HG02870 (cell line): ENCODE measurements at regions not wholly inside any gene's neighbourhood (a gene's known extent, or its start where the extent isn't known, plus 50 kb on each side); places are given as distances from the start of the nearest gene placed in this dataset.
A peak's percentile ranks its signal among the peaks of the same experiment; 100 is the strongest.

Source experiments
- ATAC-seq: cut with Tn5 transposase; IDR thresholded peaks from one replicate; pipeline ENCODE4 v1.9.1; 2021; ENCODE audit warnings: mild to moderate bottlenecking, moderate library complexity; ENCODE audit not compliant: unreplicated experiment

DNA sequence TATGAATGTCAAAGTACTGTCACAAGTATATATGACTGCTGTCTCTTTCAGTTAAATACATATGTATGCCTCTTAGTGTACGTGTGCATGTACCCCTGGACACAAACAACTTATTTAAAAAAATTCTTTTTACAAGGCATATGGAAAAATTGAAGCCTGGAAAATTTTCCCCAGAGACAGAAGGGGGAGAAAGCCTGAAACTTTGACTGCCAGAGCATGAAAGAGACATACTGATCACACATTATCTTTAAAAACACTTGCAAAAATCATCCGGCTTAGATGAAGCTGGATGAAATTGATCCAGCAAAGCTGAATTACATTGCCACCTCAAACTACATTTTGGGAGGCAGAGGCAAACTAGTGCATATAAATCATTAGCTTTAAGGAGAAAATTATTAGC, 88.0 kb upstream of the NFIB start:
- no peak for ATAC-seq

DNA sequence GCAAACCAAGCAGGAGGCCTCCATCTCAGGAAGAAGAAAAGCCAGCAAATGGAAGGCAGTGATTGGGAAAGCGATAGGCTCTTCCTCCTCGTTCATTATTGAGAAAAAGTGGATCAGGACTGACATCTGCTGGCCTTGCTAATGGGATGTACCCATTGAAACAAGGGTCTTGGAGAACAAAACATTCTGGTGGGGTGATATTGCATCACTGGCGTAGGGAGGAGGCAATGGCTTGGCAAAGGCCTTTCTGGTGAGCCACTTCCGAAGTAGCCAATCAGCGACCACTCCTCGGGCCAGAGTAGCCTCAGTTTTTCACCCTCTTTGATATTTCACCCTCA, 86.7 kb upstream of the NFIB start:
- no peak for ATAC-seq

DNA sequence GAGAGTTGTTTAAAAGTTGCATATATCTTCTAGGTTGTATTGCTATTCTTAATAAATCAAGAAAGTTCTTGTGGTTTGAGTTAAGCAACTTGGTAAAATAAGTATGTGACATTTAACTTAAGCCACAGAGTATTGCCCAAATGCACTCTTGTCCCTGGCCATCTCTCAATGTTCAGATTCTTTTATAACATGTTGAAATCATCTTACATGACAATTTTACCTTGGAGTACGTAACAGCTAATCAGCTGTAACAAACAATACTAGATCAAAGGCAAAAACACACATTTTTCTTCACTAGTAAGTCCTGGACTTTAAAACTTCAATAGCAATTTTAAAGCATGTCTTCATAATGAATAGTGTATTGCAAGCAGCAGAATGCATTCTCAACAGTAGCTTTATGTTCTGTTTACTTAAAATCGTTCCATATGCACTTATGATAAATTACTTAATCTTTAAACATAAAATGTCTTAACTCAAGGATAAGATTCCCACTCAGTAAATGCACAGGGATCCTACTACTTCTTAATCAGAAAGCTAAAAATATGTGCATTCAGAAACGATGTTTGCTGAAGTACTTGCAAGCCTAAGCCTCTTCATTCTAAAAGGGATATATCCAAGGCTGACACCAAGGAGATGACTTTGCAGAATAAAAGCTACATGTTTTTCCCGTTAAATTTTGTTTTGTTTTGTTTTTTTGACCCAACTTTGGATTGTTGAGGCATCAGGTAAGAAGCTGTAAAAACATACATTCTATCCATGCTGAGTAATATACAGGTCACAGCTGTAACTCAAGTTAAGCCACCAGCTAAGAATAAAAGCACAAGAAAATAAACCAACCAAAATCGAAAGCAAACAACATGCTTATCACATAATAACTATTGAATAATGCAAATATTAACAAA, 86.1 kb upstream of the NFIB start:
- ATAC-seq: no peak

DNA sequence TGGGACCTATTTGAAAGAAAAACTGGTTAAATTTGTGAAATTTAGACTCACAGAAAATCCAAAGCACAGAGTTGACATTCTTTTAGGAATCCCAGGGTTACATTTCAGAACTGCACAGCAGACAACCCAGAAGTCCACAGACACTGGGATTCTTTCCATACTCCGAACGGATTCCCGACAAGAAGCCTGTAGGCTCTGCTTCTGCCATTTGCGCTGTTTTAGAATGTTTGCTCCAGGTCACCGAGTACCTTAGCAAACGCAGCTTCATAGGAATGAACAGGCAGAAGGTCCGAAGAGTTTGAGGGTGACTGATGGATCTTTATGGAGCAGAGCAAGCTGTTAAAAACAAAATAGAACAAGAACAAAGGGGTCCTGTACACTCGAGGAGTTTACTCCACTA, 84.5 kb upstream of the NFIB start:
- no peak for ATAC-seq

DNA sequence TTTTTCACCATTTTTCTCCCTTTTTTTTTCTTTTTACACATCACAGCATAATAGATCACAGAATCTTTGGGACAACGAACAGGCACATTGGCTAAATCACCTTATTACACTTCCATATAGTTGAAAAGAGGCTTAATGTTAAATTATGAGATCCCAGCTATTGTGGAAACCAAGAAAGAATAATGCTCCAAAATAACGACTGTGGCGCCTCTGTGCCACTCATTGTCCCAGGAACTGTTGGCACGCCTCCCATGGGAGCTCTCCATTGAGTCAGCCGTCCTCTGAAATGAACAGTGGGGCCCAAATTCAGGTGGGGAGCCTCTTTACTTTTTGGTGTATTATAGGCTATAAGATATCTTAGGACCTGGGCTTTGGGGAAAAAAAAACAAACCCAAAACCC, 82.2 kb upstream of the NFIB start:
- no peak for ATAC-seq

DNA sequence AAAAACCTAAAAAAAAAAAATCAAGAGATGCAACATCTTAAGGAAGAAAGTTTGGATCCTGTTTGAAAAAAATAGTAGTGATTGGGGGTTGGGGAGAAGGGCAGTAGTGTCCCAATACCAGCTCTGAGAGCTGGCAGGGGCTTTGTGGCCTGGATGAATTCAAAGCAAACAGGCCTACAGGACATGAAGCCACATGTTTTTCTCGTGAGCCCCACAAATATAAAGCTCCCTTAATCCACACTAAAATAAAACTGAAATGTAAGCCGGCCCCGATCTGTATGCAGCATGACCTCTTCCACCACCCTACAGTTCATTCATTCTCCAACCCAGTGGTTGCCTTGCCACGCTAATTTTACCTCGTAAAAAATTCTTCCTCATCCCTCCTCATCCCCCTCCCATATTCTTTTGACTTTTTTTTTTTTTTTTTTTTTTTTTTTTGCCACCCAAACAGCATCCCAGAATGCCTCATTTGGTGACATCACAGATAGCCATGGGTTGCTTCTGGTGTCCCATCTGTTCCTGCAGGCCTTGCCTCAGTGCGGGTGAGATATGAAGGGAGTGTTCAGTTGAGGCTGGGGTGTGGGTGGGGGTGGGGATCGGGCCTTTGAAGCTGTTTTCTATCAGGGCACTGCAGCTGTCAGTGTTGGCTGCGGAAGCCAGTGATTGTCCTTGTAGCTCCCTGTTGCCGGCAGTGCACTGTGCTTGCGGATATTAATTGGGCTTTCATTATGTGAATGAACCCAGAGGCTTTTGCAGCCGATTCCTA, 81.6 kb upstream of the NFIB start:
- ATAC-seq: no peak

DNA sequence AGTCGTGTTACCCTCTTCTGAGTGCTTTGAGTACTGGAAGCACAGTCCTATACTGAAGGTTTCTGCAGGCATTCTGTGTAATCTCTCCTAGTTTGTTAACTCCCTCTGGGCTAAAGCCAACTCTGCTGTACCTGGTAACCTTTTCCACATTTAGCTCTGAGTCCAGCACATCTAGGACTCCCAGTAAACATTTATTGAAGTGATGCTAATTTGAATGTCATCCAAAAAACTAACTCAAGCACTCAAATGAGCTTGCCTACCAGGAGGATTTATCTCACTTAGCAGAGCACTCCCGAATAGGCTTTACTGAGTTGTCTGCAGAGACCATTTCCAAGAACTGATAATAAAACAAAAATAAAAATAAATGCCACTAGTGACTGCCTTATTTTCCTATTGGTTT, 79.5 kb upstream of the NFIB start:
- no peak for ATAC-seq

DNA sequence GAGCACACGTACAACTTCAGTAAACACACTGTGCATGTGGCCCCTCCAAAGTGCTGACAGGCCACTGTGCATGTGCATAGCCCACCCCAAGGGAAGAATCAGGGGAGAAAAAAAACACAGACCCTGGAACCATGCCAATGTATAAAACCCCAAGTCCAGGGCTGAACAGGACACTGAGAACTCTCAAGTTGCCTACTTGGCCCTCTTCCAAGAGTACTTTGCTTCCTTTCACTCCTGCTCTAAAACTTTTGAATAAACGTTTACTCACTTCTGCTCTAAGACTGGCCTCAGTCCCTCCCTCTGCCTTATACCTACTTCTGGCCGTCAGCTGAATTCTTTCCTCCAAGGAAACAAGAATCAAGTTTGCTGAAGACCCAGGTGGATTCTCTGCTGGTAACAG, 77.7 kb upstream of the NFIB start:
- ATAC-seq: no peak

DNA sequence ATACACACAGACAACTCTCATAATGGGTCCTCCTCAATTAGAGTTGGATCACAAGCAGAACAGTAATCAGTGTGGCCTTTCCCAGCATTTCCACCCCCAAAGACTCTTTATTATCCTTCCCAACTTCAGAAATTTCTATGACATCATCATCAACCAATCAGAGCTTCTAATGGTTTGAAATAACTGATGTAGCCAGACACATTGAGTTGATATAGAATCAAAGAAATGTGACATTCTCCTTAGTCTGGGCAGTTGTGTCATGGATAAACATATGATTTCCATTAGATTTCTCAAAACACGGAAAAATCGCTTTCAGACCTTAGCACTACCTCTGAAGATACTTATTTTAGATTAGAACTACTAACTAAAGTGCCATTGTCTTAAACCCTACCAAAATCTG, 75.7 kb upstream of the NFIB start:
- ATAC-seq: no peak

DNA sequence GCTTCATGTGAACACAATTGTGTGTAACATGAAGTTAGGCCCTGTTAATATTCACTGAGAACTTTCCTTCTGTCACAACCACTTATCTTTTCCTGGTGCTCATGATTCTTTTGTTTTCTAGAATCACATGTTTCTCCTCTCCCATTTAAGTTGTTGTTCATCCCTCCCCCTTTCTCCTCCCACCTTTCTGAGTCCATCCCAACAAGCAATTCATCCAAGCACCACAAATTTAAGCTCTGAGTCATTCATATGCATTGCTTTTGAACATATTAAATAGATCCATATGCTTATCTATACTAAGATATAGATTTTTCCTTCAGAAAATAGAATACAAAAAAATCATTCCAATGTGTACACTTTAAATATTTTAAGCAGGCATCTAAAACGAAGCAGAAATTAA, 75.2 kb upstream of the NFIB start:
- no peak for ATAC-seq

DNA sequence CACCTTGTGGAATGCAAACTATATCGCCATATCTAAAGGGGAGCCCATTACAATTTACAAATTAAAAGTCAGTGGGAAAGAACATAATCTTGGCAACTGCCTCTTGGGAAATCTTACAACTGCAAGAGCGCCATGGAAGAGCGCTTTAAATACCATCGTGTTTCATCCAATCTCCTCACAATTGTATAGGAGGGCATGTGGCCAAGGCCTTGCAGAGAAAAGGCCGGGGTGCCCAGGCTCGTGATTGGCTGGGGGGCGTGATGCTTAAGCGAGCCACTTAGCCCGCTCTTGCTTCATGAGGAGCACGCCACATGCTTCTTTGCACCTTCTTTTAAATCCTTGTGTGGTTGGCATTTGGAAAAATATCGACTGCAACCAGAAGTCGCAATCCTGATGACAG, 69.8 kb upstream of the NFIB start:
- ATAC-seq: no peak

DNA sequence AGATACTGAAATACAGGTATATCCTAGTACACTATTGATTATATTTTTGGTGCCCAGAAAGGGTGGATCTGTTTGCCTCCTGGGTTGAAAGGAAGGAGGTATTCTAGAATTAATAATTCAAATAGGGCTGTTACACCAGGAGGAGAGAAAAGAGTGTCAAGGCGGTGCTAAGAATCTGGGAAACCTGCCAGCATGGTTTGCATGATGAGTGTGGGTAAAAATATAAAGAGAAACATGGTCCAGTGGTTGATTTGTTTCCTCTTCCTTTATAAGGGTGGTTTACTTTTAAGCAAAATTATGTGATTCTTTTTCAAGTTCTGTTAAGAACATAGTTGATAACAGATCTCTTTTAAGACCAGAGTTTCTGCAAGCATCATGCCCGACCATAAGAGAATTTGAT, 69.4 kb upstream of the NFIB start:
- ATAC-seq: no peak

DNA sequence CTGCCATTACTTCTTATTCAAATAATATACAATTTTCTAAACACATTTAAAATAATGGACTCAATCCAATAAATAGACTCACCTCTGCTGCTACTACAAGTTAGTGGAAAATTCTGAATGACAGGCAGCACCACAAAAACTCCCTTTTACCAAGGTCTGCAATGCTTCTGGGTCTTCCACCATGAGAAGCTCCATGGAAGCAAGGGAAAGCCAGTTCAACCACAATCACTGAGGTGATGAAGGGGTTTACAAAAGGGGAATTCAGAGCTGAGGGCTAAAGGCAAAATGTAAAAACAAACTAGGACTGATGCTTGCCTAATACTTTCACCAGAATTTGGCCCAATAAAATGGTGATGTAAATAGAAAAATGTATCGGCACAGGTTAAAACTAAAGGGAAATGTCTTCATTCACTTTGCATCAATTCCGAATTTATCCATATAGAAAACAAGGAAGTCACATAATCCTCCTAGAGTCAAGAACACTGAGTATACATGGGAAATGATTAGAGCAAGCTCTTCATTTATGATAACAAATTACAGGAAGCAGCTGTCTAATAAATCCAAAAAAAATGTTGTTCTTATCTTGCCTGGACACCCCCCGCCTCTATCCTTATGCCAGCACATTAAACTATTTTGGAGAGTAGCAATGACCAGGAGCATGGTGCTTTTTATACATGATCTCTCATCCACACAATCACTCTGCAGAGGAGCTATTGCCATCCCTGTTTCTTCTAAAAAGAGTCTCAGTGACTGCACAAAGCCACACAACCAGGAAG, 66.3 kb upstream of the NFIB start:
- no peak for ATAC-seq

DNA sequence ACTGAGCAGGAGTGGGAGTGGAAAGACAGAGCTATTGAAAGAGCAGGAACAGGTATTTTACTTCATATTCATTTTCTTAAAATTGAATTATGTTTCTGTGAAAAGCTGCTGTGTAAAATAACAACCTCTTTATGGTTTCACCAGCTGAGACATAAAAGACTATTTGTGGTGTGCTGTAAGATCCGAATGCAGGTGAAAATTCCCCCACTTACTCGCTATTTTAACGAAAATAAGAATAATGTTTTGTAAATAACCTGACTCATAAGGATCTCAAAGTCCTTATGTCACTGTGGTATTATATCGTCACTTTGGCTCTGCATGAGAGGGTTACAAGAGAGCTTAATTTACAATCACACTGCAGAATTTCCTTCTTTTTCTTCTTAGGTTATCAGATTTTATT, 65.3 kb upstream of the NFIB start:
- ATAC-seq: peak; percentile 42

DNA sequence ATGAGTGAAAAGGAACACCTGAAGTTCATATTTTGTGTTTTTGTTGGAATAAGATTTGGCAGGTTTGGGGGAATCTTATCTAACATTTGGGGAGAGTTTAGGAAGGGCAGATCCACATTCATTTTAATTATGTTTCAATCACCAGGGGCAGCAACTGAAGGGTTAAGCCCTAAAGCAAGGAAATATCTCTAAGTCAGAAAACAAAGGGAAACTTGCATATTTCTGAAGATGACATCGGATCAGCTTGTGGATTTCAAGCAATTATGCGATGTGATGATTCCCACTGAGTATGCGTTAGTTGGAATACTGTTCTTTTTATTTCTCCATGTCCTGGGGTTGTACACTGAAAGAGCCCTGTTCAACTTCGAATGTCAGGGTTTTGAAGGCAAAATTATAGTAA, 59.8 kb upstream of the NFIB start:
- ATAC-seq: no peak

DNA sequence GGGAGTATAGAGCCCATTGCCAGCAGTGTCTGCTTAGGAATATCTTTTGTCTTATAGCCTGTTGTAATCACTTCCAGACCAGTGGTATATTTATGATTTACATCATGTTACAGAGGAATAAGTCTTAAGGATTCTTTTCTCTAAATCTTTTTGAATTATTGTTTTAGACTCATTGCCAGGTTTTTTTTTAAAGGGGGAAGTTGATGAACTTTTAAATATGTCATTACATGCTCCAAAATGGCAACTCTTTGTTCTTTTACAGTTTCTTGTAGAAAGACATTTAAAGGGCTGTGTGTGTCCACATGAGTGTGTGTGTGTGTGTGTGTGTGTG, 59.4 kb upstream of the NFIB start:
- ATAC-seq: no peak

DNA sequence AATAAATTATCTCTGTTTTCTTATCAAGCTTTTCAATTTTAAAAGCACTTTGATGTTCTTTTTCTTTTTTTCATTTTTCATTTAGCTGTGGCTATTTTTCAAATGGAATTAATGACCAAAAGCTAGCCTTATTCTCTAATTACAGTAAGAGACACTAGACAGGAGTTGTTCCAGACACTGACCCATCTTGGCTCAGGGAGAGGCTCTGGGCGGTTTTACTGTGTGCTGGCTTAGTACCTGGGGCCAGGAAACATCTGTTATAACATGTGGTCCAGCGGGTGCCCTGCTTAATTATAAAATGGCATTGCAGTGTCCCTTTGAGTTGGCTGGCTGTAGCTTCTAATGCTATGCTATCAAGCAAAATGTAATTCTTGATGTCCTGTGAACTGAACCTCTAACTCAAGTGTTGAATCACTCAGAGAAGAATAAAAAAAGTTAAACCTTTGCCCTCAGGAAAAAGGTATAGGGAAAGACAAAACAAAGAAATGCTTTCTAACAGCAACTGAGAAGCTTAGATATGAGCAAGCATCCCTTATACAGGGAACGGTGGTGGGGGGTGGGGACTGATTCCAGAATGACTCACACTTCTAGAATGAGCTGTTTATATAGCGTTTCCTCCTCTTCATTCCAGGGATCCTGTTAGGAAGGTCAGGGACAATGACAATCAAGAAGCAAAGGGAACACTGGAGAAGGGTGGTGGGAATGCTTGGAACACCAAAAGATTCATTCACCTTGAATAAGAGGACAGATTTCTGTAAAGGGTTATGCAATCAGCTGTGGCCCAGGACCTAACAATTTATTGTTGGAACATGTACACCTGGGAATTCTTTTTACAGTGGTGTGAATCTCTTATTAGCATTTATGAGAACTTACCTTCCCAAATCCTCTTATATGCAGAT, 58.7 kb upstream of the NFIB start:
- ATAC-seq: no peak

DNA sequence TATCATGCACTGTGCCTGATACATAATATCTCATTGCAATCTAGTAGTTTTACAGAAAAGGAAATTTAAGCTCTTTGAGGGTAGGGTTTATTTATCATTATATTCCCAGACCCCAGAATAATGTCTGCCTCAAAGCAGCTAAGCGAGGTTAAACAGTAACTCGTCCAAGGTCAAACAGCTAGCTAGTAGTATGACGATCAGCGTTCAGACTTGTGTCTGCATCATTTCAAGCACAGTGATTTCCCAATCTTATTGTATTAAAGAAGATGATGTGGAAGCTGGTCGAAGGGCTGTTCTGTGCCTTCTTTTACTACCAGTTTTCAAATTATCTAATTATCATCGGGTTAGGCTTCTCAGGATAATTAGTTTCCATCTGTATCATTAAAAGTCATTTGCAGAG, 55.1 kb upstream of the NFIB start:
- ATAC-seq: no peak

DNA sequence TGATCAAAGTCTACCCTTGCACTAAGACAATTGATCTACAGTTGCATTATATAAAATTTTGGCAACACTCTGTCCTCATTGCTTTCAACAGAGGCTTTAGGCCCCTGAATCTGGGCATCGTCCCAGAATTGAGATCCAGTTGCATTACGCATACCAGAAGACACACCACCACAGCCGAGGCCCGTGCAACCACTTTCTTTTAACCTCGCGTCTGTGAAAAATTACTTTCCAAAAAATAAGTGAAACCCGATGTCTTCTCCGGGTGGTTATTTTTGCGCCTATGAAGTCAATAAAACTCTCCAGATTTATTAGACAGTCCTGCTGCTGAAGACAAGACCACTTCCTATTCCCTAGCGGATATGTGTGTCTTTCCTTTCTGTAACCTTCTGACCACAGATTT, 52.1 kb upstream of the NFIB start:
- no peak for ATAC-seq

DNA sequence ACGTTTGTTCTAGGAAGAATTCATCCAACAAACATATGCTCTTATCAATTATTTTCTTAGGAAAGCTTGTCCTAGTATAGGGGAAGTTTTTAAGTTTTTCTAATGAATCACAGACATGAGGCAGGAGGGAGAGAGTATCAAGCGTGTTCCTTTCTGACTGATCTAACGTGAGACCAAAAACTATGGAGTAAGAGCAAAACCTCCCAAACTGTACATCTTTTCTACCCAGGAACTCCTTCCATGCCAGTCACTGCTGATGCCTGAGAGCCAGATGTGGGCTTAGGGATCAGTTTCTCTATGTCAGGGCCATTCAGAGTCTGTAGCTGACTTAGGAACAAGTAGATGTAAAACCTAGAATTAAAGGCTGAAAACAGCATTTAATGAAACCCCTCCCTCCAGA, 51.7 kb upstream of the NFIB start:
- ATAC-seq: no peak
